Body of pancreas (tissue), 4 donors: ENCODE measurements at regions not wholly inside any gene's neighbourhood (a gene's known extent, or its start where the extent isn't known, plus 50 kb on each side); places are given as distances from the start of the nearest gene placed in this dataset.

Experiments used
- ATAC-seq: fragments of 150-250 bp; one replicate; pipeline ENCODE4 v1.9.1; 2016
- DNase-seq, 4 donors: peaks; one replicate each; pipeline ENCODE4 v3.0.0-alpha.2; 2019
- H3K27ac ChIP-seq, 4 donors: fragments of 200-600 bp; sonication (generic); 1 replicate in 3 of 4; 2 replicates in 1 of 4; pipeline versions ENCODE4 v1.5.1 to v1.6.1; 2016 to 2019; ENCODE audit warnings: mild to moderate bottlenecking in 1 of 4, mixed read lengths in 1 of 4, moderate library complexity in 1 of 4
- H3K27me3 ChIP-seq, 2 donors: fragments of 200-600 bp; sonication (generic); one replicate each; pipeline ENCODE4 v1.6.0; 2016; ENCODE audit warnings: mild to moderate bottlenecking in 1 of 2
- H3K36me3 ChIP-seq, 2 donors: fragments of 200-600 bp; sonication (generic); replicated peaks in 1 of 2; 2 replicates each; pipeline ENCODE4 v1.5.1; 2016; ENCODE audit warnings: low read depth in 2 of 2; ENCODE audit not compliant: insufficient read depth in 1 of 2
- H3K4me1 ChIP-seq: fragments of 200-600 bp; sonication (generic); one replicate; pipeline ENCODE4 v1.6.0; 2016
- H3K4me3 ChIP-seq, 2 donors: fragments of 200-600 bp; sonication (generic); 1 replicate in 1 of 2; 2 replicates in 1 of 2; pipeline ENCODE4 v1.5.1; 2016 to 2019
- H3K9me3 ChIP-seq, 3 donors: fragments of 200-600 bp; sonication (generic); 1 replicate in 2 of 3; 2 replicates in 1 of 3; pipeline ENCODE4 v1.5.1; 2016
- CTCF ChIP-seq, 7 experiments: fragments of 450-650 bp in 4 of 7; fragments of 200-600 bp in 3 of 7; sonication (generic) in 3 of 7; IDR thresholded peaks; one replicate each; pipeline ENCODE4 v1.5.1; 2016 to 2019; ENCODE audit warnings: antibody characterized with exemption in 7 of 7
- POLR2A ChIP-seq, 3 donors: fragments of 450-650 bp; IDR thresholded peaks; one replicate each; pipeline ENCODE4 v1.6.1; 2016; ENCODE audit warnings: antibody characterized with exemption in 3 of 3, mild to moderate bottlenecking in 2 of 3
- WGBS, 2 donors: methylation state at CpG; one replicate each; pipeline ENCODE4 v1.1.5; 2017; 5-methylcytosine and 5-hydroxymethylcytosine counted together
- intact Hi-C: fragments of 100-400 bp; cut with DNase I; formaldehyde crosslinking; loops from one replicate; pipeline ENCODE4 v1.15.1; 2023

GRCh38 chr13:112227031-112227430, 149.1 kb upstream of the SPACA7 start:
- Histone ChIP-seq H3K27ac (no peak overlapping the region), H3K9me3 (no peaks in the 10 kb centered on the region), H3K36me3 (no peaks in the 10 kb centered on the region), H3K4me1 (no peaks in the 10 kb centered on the region), H3K4me3 (no peak overlapping the region), H3K27me3 (no peaks in the 10 kb centered on the region)
- intact Hi-C loops, result no loop called here
- DNase-seq (no peak), ATAC-seq (no peak)
- no peak for TF ChIP-seq CTCF (IDR thresholded peaks at IDR 0.05)
- TF ChIP-seq POLR2A (IDR thresholded peaks at IDR 0.05), result no peak
- 60 to 71% methylated on average over 10 to 12 of the region's 12 CpGs for WGBS, 2 donors

- TF ChIP-seq POLR2A (IDR thresholded peaks at IDR 0.05) (no peak), CTCF (IDR thresholded peaks at IDR 0.05) (no peak)
- no peaks in the 10 kb centered on the region for H3K27me3 ChIP-seq
- no peak for ATAC-seq
- 43 to 57% methylated on average over 10 to 15 of the region's 15 CpGs for WGBS, 2 donors
- H3K36me3 ChIP-seq, result no peaks in the 10 kb centered on the region
- intact Hi-C loops, result no loop called here
- H3K4me1 ChIP-seq, result no peaks in the 10 kb centered on the region
- no peak for DNase-seq
- no peak overlapping the region for H3K4me3 ChIP-seq
- H3K9me3 ChIP-seq, result no peaks in the 10 kb centered on the region
- no peak overlapping the region for H3K27ac ChIP-seq
These were observed 146.7 kb upstream of the SPACA7 start for GRCh38 chr13:112229445-112229844.

GRCh38 chr13:112229992-112230872, 145.9 kb upstream of the SPACA7 start:
- no peaks in the 10 kb centered on the region for H3K4me1 ChIP-seq
- no peak for DNase-seq
- no peak overlapping the region for H3K27ac ChIP-seq
- TF ChIP-seq POLR2A (IDR thresholded peaks at IDR 0.05) (no peak), CTCF (IDR thresholded peaks at IDR 0.05) (no peak)
- no peak for ATAC-seq
- WGBS, 2 donors, result 35 to 36% methylated on average over 16 of the region's 16 CpGs
- intact Hi-C loops, result no loop called here
- H3K4me3 ChIP-seq, result no peak overlapping the region
- H3K36me3 ChIP-seq, result no peaks in the 10 kb centered on the region
- no peaks in the 10 kb centered on the region for H3K9me3 ChIP-seq
- no peaks in the 10 kb centered on the region for H3K27me3 ChIP-seq

GRCh38 chr13:112231451-112232083, 144.6 kb upstream of the SPACA7 start:
- no peaks in the 10 kb centered on the region for H3K9me3 ChIP-seq
- 67 to 69% methylated on average over 21 of the region's 21 CpGs for WGBS, 2 donors
- no peaks in the 10 kb centered on the region for H3K4me1 ChIP-seq
- no peaks in the 10 kb centered on the region for H3K27me3 ChIP-seq
- TF ChIP-seq CTCF (IDR thresholded peaks at IDR 0.05), result no peak
- TF ChIP-seq POLR2A (IDR thresholded peaks at IDR 0.05), result no peak
- H3K27ac ChIP-seq, result no peak overlapping the region
- intact Hi-C loops, result no loop called here
- no peaks in the 10 kb centered on the region for H3K36me3 ChIP-seq
- DNase-seq, result no peak
- no peak for ATAC-seq
- H3K4me3 ChIP-seq, result no peak overlapping the region
